Vagina (tissue), 2 donors: ENCODE measurements at regions not wholly inside any gene's neighbourhood (a gene's known extent, or its start where the extent isn't known, plus 50 kb on each side); places are given as distances from the start of the nearest gene placed in this dataset.
"Not testable (repeated sequence)": the region's sequence is repeated elsewhere in the genome, so short reads cannot be mapped to it uniquely, and the experiment has no call there.

Experiments used
- DNase-seq, 2 donors: peaks; one replicate each; pipeline ENCODE4 v3.0.0-alpha.2; 2017; ENCODE audit errors: extremely low spot score in 2 of 2
- H3K27ac ChIP-seq: fragments of 200-600 bp; sonication (generic); one replicate; pipeline ENCODE4 v1.5.1; 2019
- H3K27me3 ChIP-seq: fragments of 200-600 bp; sonication (generic); one replicate; pipeline ENCODE4 v1.5.1; 2019
- H3K36me3 ChIP-seq, 2 donors: fragments of 200-600 bp; sonication (generic); one replicate each; pipeline ENCODE4 v1.5.1; 2017 to 2019
- H3K4me1 ChIP-seq: fragments of 200-600 bp; sonication (generic); one replicate; pipeline ENCODE4 v1.5.1; 2019
- H3K4me3 ChIP-seq, 2 donors: fragments of 200-600 bp; sonication (generic); 1 replicate in 1 of 2; 2 replicates in 1 of 2; pipeline ENCODE4 v1.5.1; 2016 to 2019
- H3K9me3 ChIP-seq: fragments of 200-600 bp; sonication (generic); one replicate; pipeline ENCODE4 v1.5.1; 2019
- POLR2A ChIP-seq, 2 donors: fragments of 450-650 bp; IDR thresholded peaks; one replicate each; pipeline ENCODE4 v1.6.1; 2017; ENCODE audit warnings: antibody characterized with exemption in 2 of 2, mild to moderate bottlenecking in 2 of 2, moderate library complexity in 2 of 2
- POLR2AphosphoS5 ChIP-seq, 2 donors: sonication (generic); formaldehyde crosslinking; IDR thresholded peaks; one replicate each; pipeline ENCODE4 v1.9.0; 2017; ENCODE audit warnings: antibody characterized with exemption in 2 of 2, mild to moderate bottlenecking in 2 of 2, low read depth in 1 of 2; ENCODE audit not compliant: insufficient read depth in 1 of 2
- intact Hi-C: fragments of 100-400 bp; cut with DNase I; formaldehyde crosslinking; loops from one replicate; pipeline ENCODE4 v1.15.1; 2023
- TF ChIP-seq, protein P1 (sequence below), 3 experiments: fragments of 450-650 bp in 2 of 3; fragments of 200-600 bp in 1 of 3; sonication (generic) in 1 of 3; IDR thresholded peaks; one replicate each; pipeline ENCODE4 v1.5.1; 2017 to 2019; ENCODE audit warnings: antibody characterized with exemption in 3 of 3, mild to moderate bottlenecking in 2 of 3, moderate library complexity in 2 of 3

DNA sequence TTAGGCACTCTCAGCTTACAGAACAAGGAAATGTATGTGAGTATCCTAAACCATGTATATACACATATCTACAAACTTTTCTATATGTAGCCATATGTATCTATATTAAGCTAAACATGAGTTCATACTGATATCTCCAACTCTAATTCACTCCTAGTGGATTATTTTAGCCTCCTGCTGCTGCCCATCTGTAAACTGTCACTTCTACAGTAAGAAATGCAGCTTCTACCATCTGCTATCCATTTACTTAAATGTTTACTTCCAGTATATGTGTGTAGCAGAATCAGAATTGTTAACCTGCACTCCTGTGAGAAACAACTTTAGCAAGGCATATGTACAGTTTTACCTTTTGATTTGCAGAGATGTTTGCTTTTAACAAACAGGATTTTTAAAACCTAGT, 478.5 kb upstream of the CBLB start:
- Histone ChIP-seq H3K27me3 (no peaks in the 10 kb centered on the region), H3K4me1 (peaks cover 7% of the 10 kb centered on the region), H3K9me3 (no peaks in the 10 kb centered on the region), H3K36me3 (no peaks in the 10 kb centered on the region), H3K27ac (no peak overlapping the region), H3K4me3 (no peak overlapping the region)
- intact Hi-C loops = no loop called here
- DNase-seq = no peak
- TF ChIP-seq, protein P1, sequence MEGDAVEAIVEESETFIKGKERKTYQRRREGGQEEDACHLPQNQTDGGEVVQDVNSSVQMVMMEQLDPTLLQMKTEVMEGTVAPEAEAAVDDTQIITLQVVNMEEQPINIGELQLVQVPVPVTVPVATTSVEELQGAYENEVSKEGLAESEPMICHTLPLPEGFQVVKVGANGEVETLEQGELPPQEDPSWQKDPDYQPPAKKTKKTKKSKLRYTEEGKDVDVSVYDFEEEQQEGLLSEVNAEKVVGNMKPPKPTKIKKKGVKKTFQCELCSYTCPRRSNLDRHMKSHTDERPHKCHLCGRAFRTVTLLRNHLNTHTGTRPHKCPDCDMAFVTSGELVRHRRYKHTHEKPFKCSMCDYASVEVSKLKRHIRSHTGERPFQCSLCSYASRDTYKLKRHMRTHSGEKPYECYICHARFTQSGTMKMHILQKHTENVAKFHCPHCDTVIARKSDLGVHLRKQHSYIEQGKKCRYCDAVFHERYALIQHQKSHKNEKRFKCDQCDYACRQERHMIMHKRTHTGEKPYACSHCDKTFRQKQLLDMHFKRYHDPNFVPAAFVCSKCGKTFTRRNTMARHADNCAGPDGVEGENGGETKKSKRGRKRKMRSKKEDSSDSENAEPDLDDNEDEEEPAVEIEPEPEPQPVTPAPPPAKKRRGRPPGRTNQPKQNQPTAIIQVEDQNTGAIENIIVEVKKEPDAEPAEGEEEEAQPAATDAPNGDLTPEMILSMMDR (IDR thresholded peaks at IDR 0.05) = no peak
- TF ChIP-seq POLR2A (IDR thresholded peaks at IDR 0.05) (no peak), POLR2AphosphoS5 (IDR thresholded peaks at IDR 0.05; ENCODE audit: insufficient read depth in 1 of 2, low read depth in 1 of 2) (no peak)

DNA sequence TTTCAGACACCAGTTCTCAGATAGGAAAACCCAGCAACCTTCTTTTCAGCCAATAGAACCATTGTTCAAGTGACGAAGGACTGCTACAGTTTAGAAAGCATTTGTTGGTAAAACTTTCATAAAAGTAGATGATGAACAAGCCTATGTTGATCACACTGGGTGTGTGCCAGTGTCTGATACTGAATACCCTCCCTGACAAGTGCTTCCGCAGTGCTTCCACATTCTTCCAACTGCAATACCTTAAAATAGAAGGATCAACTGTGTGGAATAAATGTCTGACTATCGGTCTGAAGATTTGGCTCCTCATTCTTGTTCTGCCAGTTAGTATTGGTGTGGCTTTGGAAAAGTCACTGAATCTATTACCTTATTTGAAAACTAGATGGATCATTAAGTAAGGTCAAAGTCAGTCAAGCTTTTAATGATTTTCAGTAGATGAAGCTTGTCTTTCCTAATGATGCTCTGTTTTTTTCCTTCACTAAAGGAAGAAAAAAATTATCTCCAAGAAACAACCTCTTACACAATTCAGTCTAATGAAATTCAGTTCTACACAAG, 479.4 kb upstream of the CBLB start:
- H3K27me3 ChIP-seq = no peaks in the 10 kb centered on the region
- TF ChIP-seq POLR2A (IDR thresholded peaks at IDR 0.05) (no peak), POLR2AphosphoS5 (IDR thresholded peaks at IDR 0.05; ENCODE audit: insufficient read depth in 1 of 2, low read depth in 1 of 2) (no peak)
- TF ChIP-seq, protein P1 (IDR thresholded peaks at IDR 0.05) = no peak
- intact Hi-C loops = no loop called here
- no peaks in the 10 kb centered on the region for H3K36me3 ChIP-seq
- no peaks in the 10 kb centered on the region for H3K9me3 ChIP-seq
- no peaks in the 10 kb centered on the region for H3K4me1 ChIP-seq
- no peak overlapping the region for H3K4me3 ChIP-seq
- H3K27ac ChIP-seq = no peak overlapping the region
- DNase-seq = no peak

DNA sequence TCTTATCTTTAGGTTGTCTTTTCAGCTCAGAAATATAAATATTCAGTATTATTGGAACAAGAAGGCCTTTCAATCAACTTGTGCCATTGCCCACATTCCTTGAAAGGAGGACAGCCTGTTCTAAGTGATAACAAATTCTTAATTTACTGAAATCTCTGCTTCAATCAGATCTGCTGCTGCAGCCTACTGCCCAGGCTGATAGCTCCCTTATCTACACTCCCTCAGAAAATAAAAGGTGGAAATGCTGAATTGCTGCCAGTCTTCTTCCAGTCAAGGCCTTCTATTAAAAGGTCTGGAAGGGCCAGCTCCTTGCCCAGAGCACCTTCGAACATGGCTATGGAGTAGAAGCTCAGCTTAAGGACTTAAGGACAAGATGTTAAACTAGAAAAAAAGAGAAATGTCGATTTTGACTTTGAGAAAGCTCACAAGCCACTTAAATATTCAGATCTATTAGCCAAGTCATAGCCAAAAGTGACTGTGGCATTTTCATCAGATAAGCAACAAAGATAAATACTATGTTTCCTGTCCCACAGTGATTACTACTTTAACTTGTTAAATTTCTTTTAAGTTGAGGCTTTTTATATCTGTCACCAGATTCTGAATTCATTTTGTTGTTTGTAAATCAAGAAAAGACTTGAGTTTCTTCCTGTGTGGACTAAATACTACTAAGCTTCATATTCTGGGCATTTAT, 480.5 kb upstream of the CBLB start:
- Histone ChIP-seq H3K4me1 (no peaks in the 10 kb centered on the region), H3K9me3 (no peaks in the 10 kb centered on the region), H3K27me3 (no peaks in the 10 kb centered on the region), H3K27ac (no peak overlapping the region), H3K4me3 (no peak overlapping the region), H3K36me3 (no peaks in the 10 kb centered on the region)
- intact Hi-C loops = no loop called here
- no peak for TF ChIP-seq POLR2AphosphoS5 (IDR thresholded peaks at IDR 0.05; ENCODE audit: insufficient read depth in 1 of 2, low read depth in 1 of 2)
- TF ChIP-seq, protein P1 (IDR thresholded peaks at IDR 0.05) = no peak
- no peak for TF ChIP-seq POLR2A (IDR thresholded peaks at IDR 0.05)
- no peak for DNase-seq

DNA sequence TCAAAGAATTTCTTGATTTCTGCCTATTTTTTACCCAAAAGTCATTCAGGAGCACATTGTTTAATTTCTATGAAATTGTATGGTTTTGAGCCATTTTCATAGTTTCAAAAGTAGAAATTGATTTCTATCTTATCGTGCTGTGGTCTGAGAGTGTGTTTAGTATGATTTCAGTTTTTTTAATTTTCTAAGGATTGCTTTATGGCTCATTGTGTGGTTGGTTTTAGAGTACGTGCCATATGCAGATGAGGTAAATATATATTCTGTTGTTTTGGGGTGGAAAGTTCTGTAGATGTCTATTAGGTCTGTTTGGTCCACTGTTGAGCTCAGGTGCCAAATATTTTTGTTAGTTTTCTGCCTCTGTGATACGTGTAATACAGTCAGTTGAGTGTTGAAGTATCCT, 487.1 kb upstream of the CBLB start:
- no peak for TF ChIP-seq POLR2AphosphoS5 (IDR thresholded peaks at IDR 0.05; ENCODE audit: insufficient read depth in 1 of 2, low read depth in 1 of 2)
- TF ChIP-seq, protein P1 (IDR thresholded peaks at IDR 0.05) = no peak
- no peak for TF ChIP-seq POLR2A (IDR thresholded peaks at IDR 0.05)
- intact Hi-C loops = no loop called here
- H3K4me3 ChIP-seq = no peak overlapping the region
- no peaks in the 10 kb centered on the region for H3K27me3 ChIP-seq
- no peaks in the 10 kb centered on the region for H3K4me1 ChIP-seq
- no peaks in the 10 kb centered on the region for H3K36me3 ChIP-seq
- no peaks in the 10 kb centered on the region for H3K9me3 ChIP-seq
- no peak overlapping the region for H3K27ac ChIP-seq
- DNase-seq = no peak

DNA sequence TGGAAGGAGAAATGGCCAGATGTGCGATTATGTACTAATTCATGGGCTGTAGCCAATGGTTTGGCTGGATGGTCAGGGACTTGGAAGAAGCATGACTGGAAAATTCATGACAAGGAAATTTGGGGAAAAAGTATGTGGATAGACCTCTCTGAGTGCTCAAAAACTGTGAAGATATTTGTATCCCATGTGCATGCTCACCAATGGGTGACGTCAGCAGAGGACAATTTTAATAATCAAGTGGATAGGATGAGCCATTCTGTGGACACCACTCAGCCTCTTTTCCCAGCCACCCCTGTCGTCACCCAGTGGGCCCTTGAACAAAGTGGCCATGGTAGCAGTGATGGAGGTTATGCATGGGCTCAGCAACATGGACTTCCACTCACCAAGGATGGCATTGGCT, 490.9 kb upstream of the CBLB start:
- Histone ChIP-seq H3K27ac (no peak overlapping the region), H3K9me3 (no peaks in the 10 kb centered on the region), H3K27me3 (no peaks in the 10 kb centered on the region), H3K4me1 (no peaks in the 10 kb centered on the region), H3K36me3 (no peaks in the 10 kb centered on the region), H3K4me3 (no peak overlapping the region)
- intact Hi-C loops = no loop called here
- no peak for DNase-seq
- TF ChIP-seq POLR2A (IDR thresholded peaks at IDR 0.05) (no peak), POLR2AphosphoS5 (IDR thresholded peaks at IDR 0.05; ENCODE audit: insufficient read depth in 1 of 2, low read depth in 1 of 2) (no peak)
- TF ChIP-seq, protein P1 (IDR thresholded peaks at IDR 0.05) = no peak

DNA sequence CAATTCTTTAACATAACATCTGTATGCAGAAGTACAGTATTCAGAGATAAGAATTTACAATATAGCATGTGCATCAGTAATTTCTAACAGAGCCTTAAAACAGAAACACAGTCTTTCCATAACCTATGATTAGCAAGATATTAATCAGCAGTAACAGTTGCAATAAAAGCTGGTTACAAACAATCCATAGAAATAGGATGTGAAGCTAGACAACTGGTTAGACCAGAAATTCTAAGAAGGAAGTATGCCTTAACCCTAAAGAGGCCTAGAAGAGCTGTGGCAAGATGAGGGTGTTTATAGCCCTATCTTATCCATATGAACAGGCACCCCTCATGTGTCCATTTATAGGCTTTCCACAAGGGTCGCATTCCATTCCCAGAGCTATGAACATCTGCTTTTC, 492.1 kb upstream of the CBLB start:
- H3K36me3 ChIP-seq, H3K27me3 ChIP-seq, intact Hi-C loops: not testable (repeated sequence)

More for the DNA sequence above, 492.1 kb upstream of the CBLB start:
- H3K27ac ChIP-seq, H3K4me1 ChIP-seq, H3K4me3 ChIP-seq, DNase-seq, H3K9me3 ChIP-seq: not testable (repeated sequence)
